DND-41 (cell line): ENCODE measurements at regions not wholly inside any gene's neighbourhood (a gene's known extent, or its start where the extent isn't known, plus 50 kb on each side); places are given as distances from the start of the nearest gene placed in this dataset.

Experiments used
- CTCF ChIP-seq: IDR thresholded peaks from 2 replicates; pipeline ENCODE4 v1.5.1; 2012; ENCODE audit warnings: borderline replicate concordance, low read length, moderate library complexity, mild to moderate bottlenecking; ENCODE audit not compliant: poor library complexity, severe bottlenecking; ENCODE audit errors: extremely low read depth
- EZH2 ChIP-seq: IDR thresholded peaks from 3 replicates; pipeline ENCODE4 v1.6.1; 2012; ENCODE audit warnings: borderline replicate concordance, low read depth, mild to moderate bottlenecking, moderate library complexity, low read length, inconsistent platforms; ENCODE audit not compliant: severe bottlenecking

DNA sequence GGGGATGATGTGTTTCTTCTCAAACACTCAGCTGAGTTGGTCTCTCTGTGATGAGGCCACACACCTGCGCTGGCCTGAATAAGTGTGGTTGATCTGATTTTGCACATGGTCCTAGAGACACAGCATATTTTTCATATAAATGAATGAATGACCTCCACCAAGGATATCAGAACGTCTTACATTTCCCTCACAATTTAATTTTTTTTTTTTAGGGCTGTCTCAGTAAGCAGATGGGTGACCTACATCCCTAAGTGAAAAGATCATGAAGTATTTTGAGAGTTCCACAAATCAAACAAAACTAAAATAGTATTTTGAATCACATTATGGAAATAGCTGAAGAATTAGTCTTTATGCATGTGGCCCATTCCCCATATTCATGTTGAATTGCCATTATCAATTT is 333.7 kb upstream of the TMTC1 start:
- TF ChIP-seq EZH2 (no peak), CTCF (no peak)
